HFFc6 (cell line): ENCODE measurements at regions not wholly inside any gene's neighbourhood (a gene's known extent, or its start where the extent isn't known, plus 50 kb on each side); places are given as distances from the start of the nearest gene placed in this dataset.

Experiments
- DNase-seq: peaks from one replicate; pipeline ENCODE4 v3.0.0-alpha.2; 2018
- H3K27ac Mint-ChIP-seq: 2 replicates; pipeline ENCODE4 v1.8.0; 2020; ENCODE audit warnings: mild to moderate bottlenecking, mixed read lengths
- H3K27me3 Mint-ChIP-seq: 2 replicates; pipeline ENCODE4 v1.8.0; 2021; ENCODE audit warnings: mild to moderate bottlenecking, moderate library complexity, mixed read lengths; ENCODE audit not compliant: insufficient read depth
- H3K36me3 Mint-ChIP-seq: 2 replicates; pipeline ENCODE4 v1.8.0; 2021; ENCODE audit warnings: low read depth, mixed read lengths
- H3K4me1 Mint-ChIP-seq: 2 replicates; pipeline ENCODE4 v1.8.0; 2020; ENCODE audit warnings: low read depth, mixed read lengths
- H3K4me3 Mint-ChIP-seq: 2 replicates; pipeline ENCODE4 v1.8.0; 2020; ENCODE audit warnings: mild to moderate bottlenecking, moderate library complexity, mixed read lengths
- H3K9me3 Mint-ChIP-seq: 2 replicates; pipeline ENCODE4 v1.8.0; 2020; ENCODE audit warnings: mild to moderate bottlenecking, mixed read lengths
- TF ChIP-seq, protein P1 (sequence below): fragments of 200-600 bp; sonication (generic); IDR thresholded peaks from 2 replicates; pipeline ENCODE4 v1.5.0; 2021; ENCODE audit warnings: antibody characterized with exemption, mild to moderate bottlenecking

- H3K36me3 Mint-ChIP-seq = no peaks in the 10 kb centered on the region
Observed at GRCh38 chr2:122445003-122445402, 689.6 kb downstream of the TSN start.

DNA sequence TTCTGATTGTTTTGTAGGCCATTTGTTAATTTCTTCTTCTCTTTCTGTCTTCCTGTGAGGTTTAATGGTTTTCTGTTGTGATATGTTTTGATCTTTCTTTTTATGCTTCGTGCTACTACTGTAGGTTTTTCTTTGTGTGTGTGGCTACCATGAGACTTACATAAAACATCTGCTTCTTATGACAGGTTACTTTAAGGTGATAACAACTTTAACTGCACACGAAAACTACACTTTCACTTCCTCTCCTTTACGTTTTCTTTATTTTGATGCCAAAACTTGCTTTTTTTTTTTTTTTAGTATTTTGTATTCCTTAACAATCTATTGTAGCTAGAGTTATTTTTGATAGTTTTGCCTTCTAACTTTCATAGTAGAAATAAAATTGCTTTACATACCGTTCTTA is 691.3 kb downstream of the TSN start:
- H3K27me3 Mint-ChIP-seq = no peaks in the 10 kb centered on the region
- no peak overlapping the region for H3K27ac Mint-ChIP-seq
- H3K9me3 Mint-ChIP-seq = no peaks in the 10 kb centered on the region; the same call in 1 of the 2 replicates
- H3K4me3 Mint-ChIP-seq = no peak overlapping the region
- H3K36me3 Mint-ChIP-seq = no peaks in the 10 kb centered on the region
- H3K4me1 Mint-ChIP-seq = no peaks in the 10 kb centered on the region
- TF ChIP-seq, protein P1, sequence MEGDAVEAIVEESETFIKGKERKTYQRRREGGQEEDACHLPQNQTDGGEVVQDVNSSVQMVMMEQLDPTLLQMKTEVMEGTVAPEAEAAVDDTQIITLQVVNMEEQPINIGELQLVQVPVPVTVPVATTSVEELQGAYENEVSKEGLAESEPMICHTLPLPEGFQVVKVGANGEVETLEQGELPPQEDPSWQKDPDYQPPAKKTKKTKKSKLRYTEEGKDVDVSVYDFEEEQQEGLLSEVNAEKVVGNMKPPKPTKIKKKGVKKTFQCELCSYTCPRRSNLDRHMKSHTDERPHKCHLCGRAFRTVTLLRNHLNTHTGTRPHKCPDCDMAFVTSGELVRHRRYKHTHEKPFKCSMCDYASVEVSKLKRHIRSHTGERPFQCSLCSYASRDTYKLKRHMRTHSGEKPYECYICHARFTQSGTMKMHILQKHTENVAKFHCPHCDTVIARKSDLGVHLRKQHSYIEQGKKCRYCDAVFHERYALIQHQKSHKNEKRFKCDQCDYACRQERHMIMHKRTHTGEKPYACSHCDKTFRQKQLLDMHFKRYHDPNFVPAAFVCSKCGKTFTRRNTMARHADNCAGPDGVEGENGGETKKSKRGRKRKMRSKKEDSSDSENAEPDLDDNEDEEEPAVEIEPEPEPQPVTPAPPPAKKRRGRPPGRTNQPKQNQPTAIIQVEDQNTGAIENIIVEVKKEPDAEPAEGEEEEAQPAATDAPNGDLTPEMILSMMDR = no peak
- DNase-seq = no peak

More at GRCh38 chr2:122445003-122445402, 689.6 kb downstream of the TSN start:
- Mint-ChIP-seq H3K4me3 (no peak overlapping the region), H3K9me3 (no peaks in the 10 kb centered on the region; the same call in 1 of the 2 replicates), H3K4me1 (no peaks in the 10 kb centered on the region), H3K27ac (no peak overlapping the region), H3K27me3 (no peaks in the 10 kb centered on the region)
- TF ChIP-seq, protein P1 = no peak
- DNase-seq = no peak

DNA sequence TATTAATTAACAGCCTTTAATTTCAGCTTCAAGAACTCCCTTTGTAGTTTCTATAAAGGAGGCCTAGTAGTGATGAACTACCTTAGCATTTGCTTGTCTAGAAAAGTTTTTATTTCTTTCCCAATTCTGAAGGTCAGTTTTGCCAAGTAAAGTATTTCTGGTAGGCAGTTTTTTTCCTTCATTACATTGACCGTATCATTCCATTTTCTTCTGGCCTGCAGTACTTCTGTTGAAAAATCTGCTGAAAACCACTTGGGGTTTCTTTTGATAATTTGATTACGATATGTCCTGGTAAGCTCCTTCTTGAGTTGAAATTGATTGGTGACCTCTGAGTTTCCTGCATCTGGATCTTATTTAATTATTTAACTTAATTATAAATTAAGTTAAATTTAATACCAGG is 691.8 kb downstream of the TSN start:
- Mint-ChIP-seq H3K36me3 (no peaks in the 10 kb centered on the region), H3K27me3 (no peaks in the 10 kb centered on the region), H3K9me3 (no peaks in the 10 kb centered on the region; the same call in 1 of the 2 replicates), H3K4me1 (no peaks in the 10 kb centered on the region), H3K27ac (no peak overlapping the region), H3K4me3 (no peak overlapping the region)
- TF ChIP-seq, protein P1 = no peak
- no peak for DNase-seq

DNA sequence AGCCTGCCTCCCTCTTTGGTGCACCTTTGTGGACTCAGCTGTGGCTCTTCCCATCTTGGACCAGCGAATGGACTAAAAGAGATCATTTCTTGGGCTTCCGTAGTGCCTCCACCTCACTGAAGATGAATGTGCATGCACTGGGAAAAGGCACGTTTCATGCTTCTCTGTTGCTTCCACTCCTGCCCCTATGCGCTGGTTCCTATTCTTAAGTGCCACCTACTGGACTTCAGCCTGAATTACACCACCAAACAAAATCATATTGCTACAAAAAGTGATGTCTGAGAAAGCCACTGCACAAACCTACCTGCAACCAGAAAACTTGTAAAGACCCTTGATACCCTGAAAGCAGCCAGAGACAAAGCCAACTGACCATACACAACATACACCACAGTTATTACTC is 695.6 kb downstream of the TSN start:
- no peaks in the 10 kb centered on the region for H3K27me3 Mint-ChIP-seq
- no peaks in the 10 kb centered on the region; the same call in 1 of the 2 replicates for H3K9me3 Mint-ChIP-seq
- no peaks in the 10 kb centered on the region for H3K4me1 Mint-ChIP-seq
- TF ChIP-seq, protein P1 = peak; percentile 74
- DNase-seq = peak; percentile 9
- no peaks in the 10 kb centered on the region for H3K36me3 Mint-ChIP-seq
- no peak overlapping the region for H3K27ac Mint-ChIP-seq
- no peak overlapping the region for H3K4me3 Mint-ChIP-seq

- H3K4me1 Mint-ChIP-seq = no peaks in the 10 kb centered on the region
- H3K9me3 Mint-ChIP-seq = no peaks in the 10 kb centered on the region; the same call in 1 of the 2 replicates
- no peaks in the 10 kb centered on the region for H3K27me3 Mint-ChIP-seq
- no peak for DNase-seq
- H3K4me3 Mint-ChIP-seq = no peak overlapping the region
- TF ChIP-seq, protein P1 = no peak
- H3K27ac Mint-ChIP-seq = no peak overlapping the region
- no peaks in the 10 kb centered on the region for H3K36me3 Mint-ChIP-seq
Observed at GRCh38 chr2:122451697-122452096, 696.2 kb downstream of the TSN start.

DNA sequence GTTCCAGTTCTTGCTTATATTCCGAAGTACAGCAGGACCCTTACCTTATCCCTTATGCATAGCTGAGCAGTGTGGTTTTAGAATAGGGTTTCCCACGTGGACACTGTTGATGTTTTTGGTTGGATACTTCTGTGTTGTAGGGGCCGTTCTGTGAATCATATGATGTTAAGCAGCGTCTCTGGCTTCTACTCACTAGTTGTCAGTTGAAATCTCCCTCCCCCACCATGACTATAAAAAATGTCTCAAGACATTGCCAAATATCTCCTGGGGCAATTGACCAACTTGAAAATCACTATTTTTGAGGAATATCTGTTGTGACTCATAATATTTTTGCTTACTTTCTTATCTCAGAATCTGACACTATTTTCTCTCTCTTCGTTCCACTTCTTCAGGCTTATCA is 713.7 kb downstream of the TSN start:
- DNase-seq = no peak
- TF ChIP-seq, protein P1 = no peak
- no peak overlapping the region for H3K27ac Mint-ChIP-seq

More for the DNA sequence above, 713.7 kb downstream of the TSN start:
- no peaks in the 10 kb centered on the region for H3K36me3 Mint-ChIP-seq
- peaks cover 13% of the 10 kb centered on the region; the same call in 1 of the 2 replicates for H3K9me3 Mint-ChIP-seq
- no peak overlapping the region for H3K4me3 Mint-ChIP-seq
- no peaks in the 10 kb centered on the region for H3K4me1 Mint-ChIP-seq
- H3K27me3 Mint-ChIP-seq = no peaks in the 10 kb centered on the region
